H1 (cell line): ENCODE measurements at regions not wholly inside any gene's neighbourhood (a gene's known extent, or its start where the extent isn't known, plus 50 kb on each side); places are given as distances from the start of the nearest gene placed in this dataset.
A peak's percentile ranks its signal among the peaks of the same experiment; 100 is the strongest.

ENCODE experiments used
- CTCF ChIA-PET: fragments of 300-600 bp; sonication (Branson Sonifier 250); formaldehyde crosslinking; loops from one replicate; lab custom pipeline; 2021; ENCODE audit not compliant: partially characterized antibody; lab: Charles Lee
- POLR2A ChIA-PET: fragments of 300-600 bp; sonication (Branson Sonifier 250); formaldehyde crosslinking; loops from one replicate; lab custom pipeline; 2021; ENCODE audit warnings: inconsistent platforms; ENCODE audit not compliant: partially characterized antibody; lab: Charles Lee
- DNase-seq, 2 experiments: peaks; one replicate each; pipeline versions ENCODE4 v3.0.0 to v3.0.0-alpha.2; 2010 to 2022; ENCODE audit warnings: low spot score in 2 of 2, low read depth in 1 of 2, mixed read lengths in 1 of 2
- FAIRE-seq: peaks from 2 replicates; lab custom pipeline; 2011; peaks lifted over from hg19 to GRCh38; lab: Jason Lieb, UNC
- H2AFZ ChIP-seq: 2 replicates; pipeline ENCODE4 v1.8.1; 2012; ENCODE audit warnings: low read length, inconsistent platforms
- H2AK5ac ChIP-seq: 2 replicates; pipeline ENCODE4 v1.6.1; 2013; ENCODE audit warnings: low read depth, low read length
- H2BK120ac ChIP-seq: replicated peaks from 2 replicates; pipeline ENCODE3; 2013; ENCODE audit warnings: low read depth, low read length, inconsistent platforms
- H2BK12ac ChIP-seq: 2 replicates; pipeline ENCODE4 v1.6.1; 2013; ENCODE audit warnings: low read depth, low read length
- H2BK15ac ChIP-seq: 2 replicates; pipeline ENCODE4 v1.6.1; 2013; ENCODE audit warnings: low read length
- H2BK20ac ChIP-seq: 2 replicates; pipeline ENCODE4 v1.6.1; 2013; ENCODE audit warnings: low read length
- H2BK5ac ChIP-seq: 2 replicates; pipeline ENCODE4 v1.6.1; 2013; ENCODE audit warnings: low read depth, low read length
- H3K14ac ChIP-seq: 2 replicates; pipeline ENCODE4 v1.6.1; 2013; ENCODE audit warnings: inconsistent platforms; ENCODE audit not compliant: insufficient read length
- H3K18ac ChIP-seq: 2 replicates; pipeline ENCODE4 v1.6.1; 2013; ENCODE audit warnings: low read length; ENCODE audit errors: extremely low read depth
- H3K23ac ChIP-seq: 2 replicates; pipeline ENCODE4 v1.6.1; 2013; ENCODE audit warnings: inconsistent platforms; ENCODE audit not compliant: insufficient read length
- H3K23me2 ChIP-seq: 2 replicates; pipeline ENCODE4 v1.6.1; 2013; ENCODE audit warnings: low read depth, low read length
- H3K27ac ChIP-seq: 2 replicates; pipeline ENCODE4 v1.6.1; 2011; ENCODE audit warnings: low read depth, low read length, inconsistent platforms
- H3K27me3 ChIP-seq, 4 experiments: replicated peaks in 1 of 4; 1 replicate in 1 of 4; 2 replicates in 3 of 4; pipeline versions ENCODE4 v1.6.1 to v1.8.1; 2011 to 2013; ENCODE audit warnings: low read length in 3 of 4, mild to moderate bottlenecking in 3 of 4, inconsistent platforms in 2 of 4, mixed read lengths in 2 of 4, moderate library complexity in 1 of 4; ENCODE audit not compliant: control insufficient read depth in 3 of 4, insufficient read depth in 3 of 4; ENCODE audit errors: extremely low read depth in 1 of 4
- H3K36me3 ChIP-seq, 4 experiments: 2 replicates each; pipeline versions ENCODE4 v1.6.1 to v1.8.1; 2011 to 2013; ENCODE audit warnings: mild to moderate bottlenecking in 4 of 4, low read length in 3 of 4, moderate library complexity in 2 of 4, control low read depth in 1 of 4, inconsistent platforms in 1 of 4; ENCODE audit not compliant: insufficient read depth in 4 of 4, control insufficient read depth in 2 of 4
- H3K4ac ChIP-seq: replicated peaks from 2 replicates; pipeline ENCODE3; 2013; ENCODE audit warnings: low read length, low read depth, mixed read lengths, inconsistent platforms; ENCODE audit not compliant: insufficient read length
- H3K4me1 ChIP-seq, 4 experiments: replicated peaks in 1 of 4; 1 replicate in 1 of 4; 2 replicates in 3 of 4; pipeline versions ENCODE4 v1.6.1 to v1.8.1; 2011 to 2013; ENCODE audit warnings: low read length in 3 of 4, inconsistent platforms in 2 of 4, mixed read lengths in 1 of 4; ENCODE audit not compliant: insufficient read depth in 4 of 4, control insufficient read depth in 3 of 4
- H3K4me2 ChIP-seq, 2 experiments: 2 replicates each; pipeline versions ENCODE4 v1.6.1 to v1.8.1; 2011 to 2013; ENCODE audit warnings: low read depth in 2 of 2, low read length in 2 of 2, control low read depth in 1 of 2, inconsistent platforms in 1 of 2, mild to moderate bottlenecking in 1 of 2; ENCODE audit not compliant: insufficient read depth in 1 of 2
- H3K4me3 ChIP-seq, 4 experiments: fragments of 200-600, 300-600 bp in 1 of 4; sonication (generic), shearing (Covaris generic), sonication (Bioruptor Twin) in 1 of 4; 2 replicates each; pipeline versions ENCODE4 v1.5.1 to v1.8.1; 2011 to 2016; ENCODE audit warnings: low read length in 4 of 4, low read depth in 3 of 4, control low read depth in 2 of 4, inconsistent platforms in 2 of 4, mild to moderate bottlenecking in 2 of 4, mixed read lengths in 1 of 4, moderate library complexity in 1 of 4; ENCODE audit not compliant: insufficient read depth in 2 of 4; ENCODE audit errors: extremely low read depth in 1 of 4
- H3K56ac ChIP-seq: replicated peaks from 2 replicates; pipeline ENCODE3; 2013; ENCODE audit warnings: low read depth, mild to moderate bottlenecking, mixed read lengths, low read length, inconsistent platforms; ENCODE audit not compliant: insufficient read length
- H3K79me1 ChIP-seq: 2 replicates; pipeline ENCODE4 v1.6.1; 2013; ENCODE audit warnings: low read depth, low read length, control low read depth
- H3K79me2 ChIP-seq, 2 experiments: 2 replicates each; pipeline versions ENCODE4 v1.6.1 to v1.8.1; 2012 to 2013; ENCODE audit warnings: low read length in 2 of 2, mild to moderate bottlenecking in 2 of 2, inconsistent platforms in 1 of 2; ENCODE audit not compliant: insufficient read depth in 2 of 2, control insufficient read depth in 1 of 2
- H3K9ac ChIP-seq, 4 experiments: replicated peaks in 1 of 4; 1 replicate in 1 of 4; 2 replicates in 3 of 4; pipeline versions ENCODE4 v1.6.1 to v1.8.1; 2011 to 2013; ENCODE audit warnings: low read depth in 3 of 4, low read length in 3 of 4, control low read depth in 2 of 4, mild to moderate bottlenecking in 2 of 4, moderate library complexity in 2 of 4, inconsistent platforms in 1 of 4; ENCODE audit errors: extremely low read depth in 1 of 4
- H3K9me3 ChIP-seq, 2 experiments: 2 replicates each; pipeline versions ENCODE4 v1.6.1 to v1.8.1; 2012 to 2013; ENCODE audit warnings: mild to moderate bottlenecking in 2 of 2, moderate library complexity in 2 of 2, control low read depth in 1 of 2, inconsistent platforms in 1 of 2, low read depth in 1 of 2, low read length in 1 of 2, mixed read lengths in 1 of 2; ENCODE audit not compliant: insufficient read depth in 2 of 2
- H4K20me1 ChIP-seq, 2 experiments: replicated peaks in 1 of 2; 2 replicates each; pipeline versions ENCODE3 to v1.8.1; 2011 to 2013; ENCODE audit warnings: inconsistent platforms in 2 of 2, low read length in 2 of 2, mild to moderate bottlenecking in 1 of 2; ENCODE audit not compliant: insufficient read depth in 2 of 2, control insufficient read depth in 1 of 2
- H4K5ac ChIP-seq: 2 replicates; pipeline ENCODE4 v1.6.1; 2013; ENCODE audit warnings: low read length, low read depth, mixed read lengths, inconsistent platforms; ENCODE audit not compliant: insufficient read length
- H4K8ac ChIP-seq: 2 replicates; pipeline ENCODE4 v1.8.0; 2013; ENCODE audit warnings: mild to moderate bottlenecking, moderate library complexity, low read length, inconsistent platforms; ENCODE audit not compliant: insufficient read depth; ENCODE audit errors: extremely low read depth
- H4K91ac ChIP-seq: replicated peaks from 2 replicates; pipeline ENCODE3; 2013; ENCODE audit warnings: low read length, mixed read lengths, inconsistent platforms; ENCODE audit not compliant: insufficient read length
- CBX5 ChIP-seq: fragments of 300-800, 300-1000 bp; sonication (generic); IDR thresholded peaks from 2 replicates; pipeline ENCODE4 v1.7.1; 2016; ENCODE audit warnings: antibody characterized with exemption, low read length, low read depth
- CEBPB ChIP-seq: IDR thresholded peaks from 2 replicates; pipeline ENCODE4 v1.6.1; 2012; ENCODE audit warnings: low read depth, low read length
- CTCF ChIP-seq, 3 experiments: IDR thresholded peaks; 1 replicate in 2 of 3; 2 replicates in 1 of 3; pipeline versions ENCODE4 v1.5.1 to v1.6.1; 2011; ENCODE audit warnings: low read length in 3 of 3, mild to moderate bottlenecking in 3 of 3, inconsistent platforms in 2 of 3, low read depth in 1 of 3, moderate library complexity in 1 of 3; ENCODE audit not compliant: insufficient read depth in 1 of 3; ENCODE audit errors: control extremely low read depth in 1 of 3
- GTF2F1 ChIP-seq: IDR thresholded peaks from 2 replicates; pipeline ENCODE4 v1.6.1; 2012; ENCODE audit warnings: low read depth, low read length, improper control_type of control experiment, borderline replicate concordance
- KDM4A ChIP-seq: IDR thresholded peaks from one replicate; pipeline ENCODE4 v1.7.1; 2012; ENCODE audit warnings: low read depth, mild to moderate bottlenecking, moderate library complexity, low read length, inconsistent platforms; ENCODE audit not compliant: severe bottlenecking
- POU5F1 ChIP-seq: IDR thresholded peaks from 2 replicates; pipeline ENCODE4 v1.6.1; 2011; ENCODE audit warnings: low read depth, mild to moderate bottlenecking, low read length, moderate library complexity
- RAD21 ChIP-seq, 2 experiments: IDR thresholded peaks in 1 of 2; conservative IDR thresholded peaks in 1 of 2; 2 replicates each; pipeline ENCODE4 v1.6.1; 2011; ENCODE audit warnings: low read depth in 2 of 2, low read length in 2 of 2, improper control_type of control experiment in 1 of 2, inconsistent platforms in 1 of 2, mild to moderate bottlenecking in 1 of 2, moderate library complexity in 1 of 2
- RBBP5 ChIP-seq: IDR thresholded peaks from 2 replicates; pipeline ENCODE4 v1.7.1; 2012; ENCODE audit warnings: low read depth, mild to moderate bottlenecking, inconsistent platforms, low read length, moderate library complexity, borderline replicate concordance
- SIN3A ChIP-seq, 2 experiments: IDR thresholded peaks in 1 of 2; conservative IDR thresholded peaks in 1 of 2; 2 replicates each; pipeline ENCODE4 v1.6.1; 2011 to 2012; ENCODE audit warnings: low read length in 2 of 2, improper control_type of control experiment in 1 of 2, low read depth in 1 of 2, mild to moderate bottlenecking in 1 of 2
- SP2 ChIP-seq: IDR thresholded peaks from 2 replicates; pipeline ENCODE4 v1.6.1; 2012; ENCODE audit warnings: mild to moderate bottlenecking, low read length, inconsistent platforms
- WGBS, 2 experiments: shearing (Covaris generic) in 1 of 2; methylation state at CpG; one replicate each; pipeline versions ENCODE4 v1.1.6 to v1.1.7; 2013 to 2015; ENCODE audit warnings: low lambda C conversion rate in 2 of 2, mixed read lengths in 2 of 2, inconsistent platforms in 1 of 2, low coverage in 1 of 2, missing lambda C conversion rate in 1 of 2; ENCODE audit not compliant: insufficient replicate concordance in 2 of 2, insufficient coverage in 1 of 2, insufficient read length in 1 of 2; ENCODE audit errors: extremely low coverage in 1 of 2, missing lambda C conversion rate in 1 of 2; 5-methylcytosine and 5-hydroxymethylcytosine counted together

GRCh38 chr19:27776020-27776419 is 1436.9 kb downstream of the UQCRFS1 start:
- TF ChIP-seq GTF2F1 (0 out of 2 replicates have a peak, but pooled peaks have one; percentile 35), RAD21 (IDR thresholded peaks at IDR 0.05 in 1 of 2, conservative IDR thresholded peaks at IDR 0.05 in 1 of 2; ENCODE audit: low read depth in 2 of 2, low read length in 2 of 2) (peak in 1 of 2 experiments; percentile 17; a peak in 2 of 4 replicates), CEBPB (peak; percentile 69; the same call in 1 of the 2 replicates), KDM4A (no peak), RBBP5 (no peak), CBX5 (no peak), CTCF (IDR thresholded peaks at IDR 0.05; ENCODE audit: control extremely low read depth in 1 of 3, insufficient read depth in 1 of 3, low read depth in 1 of 3, low read length in 3 of 3) (peak; percentile 42 to 67 (median 61); a peak in 3 of 4 replicates), SIN3A (conservative IDR thresholded peaks at IDR 0.05 in 1 of 2, IDR thresholded peaks at IDR 0.05 in 1 of 2; ENCODE audit: low read depth in 1 of 2, low read length in 2 of 2) (no peak), SP2 (no peak), POU5F1 (no peak)
- Histone ChIP-seq H3K14ac (no peak overlapping the region), H3K79me2 (no peaks in the 10 kb centered on the region), H3K27me3 (peaks cover 12 to 26% (median 16%) of the 10 kb centered on the region in 4 experiments), H3K27ac (no peak overlapping the region), H2BK20ac (no peak overlapping the region), H3K9me3 (peaks cover 37 to 41% of the 10 kb centered on the region in 2 experiments), H2BK15ac (no peak overlapping the region), H3K36me3 (peaks cover 0 to 25% (median 0%) of the 10 kb centered on the region in 4 experiments; a peak in 2 of 8 replicates), H3K23me2 (no peaks in the 10 kb centered on the region), H3K9ac (no peak overlapping the region), H2AK5ac (no peak overlapping the region), H3K4me2 (no peak overlapping the region), H3K4ac (no peak overlapping the region), H2AFZ (no peak overlapping the region), H4K91ac (no peak overlapping the region), H3K4me3 (no peak overlapping the region), H3K18ac (no peak overlapping the region), H4K5ac (no peak overlapping the region), H2BK120ac (no peak overlapping the region), H3K79me1 (no peaks in the 10 kb centered on the region), H4K20me1 (no peaks in the 10 kb centered on the region), H2BK5ac (no peak overlapping the region), H3K56ac (no peak overlapping the region), H3K23ac (no peak overlapping the region), H2BK12ac (no peak overlapping the region), H3K4me1 (no peaks in the 10 kb centered on the region), H4K8ac (no peak overlapping the region)
- DNase-seq = peak in 1 of 2 experiments; percentile 58
- ChIA-PET POLR2A (no interaction called here), CTCF (interaction anchor here (1.1 to 1.3 kb wide), 2 partner anchors 18 to 548 kb away, joined by 4 to 6 read pairs; no protein-coding TSS in a partner anchor)
- 93% methylated on average over 8 of the region's 8 CpGs; no CpG with 5 or more reads in 1 of the 2 experiments for WGBS, 2 experiments
- FAIRE-seq = no peak
